Vagina (tissue), 2 donors: ENCODE measurements at regions not wholly inside any gene's neighbourhood (a gene's known extent, or its start where the extent isn't known, plus 50 kb on each side); places are given as distances from the start of the nearest gene placed in this dataset.

Experiments
- POLR2A ChIP-seq, 2 donors: fragments of 450-650 bp; IDR thresholded peaks; one replicate each; pipeline ENCODE4 v1.6.1; 2017; ENCODE audit warnings: antibody characterized with exemption in 2 of 2, mild to moderate bottlenecking in 2 of 2, moderate library complexity in 2 of 2
- POLR2AphosphoS5 ChIP-seq, 2 donors: sonication (generic); formaldehyde crosslinking; IDR thresholded peaks; one replicate each; pipeline ENCODE4 v1.9.0; 2017; ENCODE audit warnings: antibody characterized with exemption in 2 of 2, mild to moderate bottlenecking in 2 of 2, low read depth in 1 of 2; ENCODE audit not compliant: insufficient read depth in 1 of 2
- TF ChIP-seq, protein P1 (sequence below), 3 experiments: fragments of 450-650 bp in 2 of 3; fragments of 200-600 bp in 1 of 3; sonication (generic) in 1 of 3; IDR thresholded peaks; one replicate each; pipeline ENCODE4 v1.5.1; 2017 to 2019; ENCODE audit warnings: antibody characterized with exemption in 3 of 3, mild to moderate bottlenecking in 2 of 3, moderate library complexity in 2 of 3

DNA sequence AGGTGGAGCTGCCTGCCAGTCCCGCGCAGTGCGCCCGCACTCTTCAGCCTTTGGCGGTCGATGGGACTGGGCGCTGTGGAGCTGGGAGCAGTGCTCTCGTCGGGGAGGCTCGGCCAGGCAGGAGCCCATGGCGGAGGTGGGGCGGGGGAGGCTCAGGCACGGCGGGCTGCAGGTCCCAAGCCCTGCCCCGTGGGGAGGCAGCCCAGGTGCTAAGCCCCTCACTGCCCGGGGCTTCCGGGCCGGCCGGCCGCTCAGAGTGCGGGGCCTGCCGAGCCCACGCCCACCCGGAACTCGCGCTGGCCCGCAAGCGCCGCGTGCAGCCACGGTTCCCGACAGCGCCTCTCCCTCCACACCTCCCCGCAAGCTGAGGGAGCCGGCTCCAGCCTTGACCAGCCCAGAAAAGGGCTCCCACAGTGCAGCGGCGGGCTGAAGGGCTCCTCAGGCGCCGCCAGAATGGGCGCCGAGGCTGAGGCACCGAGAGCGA is 316.4 kb downstream of the RND3 start:
- TF ChIP-seq, protein P1, sequence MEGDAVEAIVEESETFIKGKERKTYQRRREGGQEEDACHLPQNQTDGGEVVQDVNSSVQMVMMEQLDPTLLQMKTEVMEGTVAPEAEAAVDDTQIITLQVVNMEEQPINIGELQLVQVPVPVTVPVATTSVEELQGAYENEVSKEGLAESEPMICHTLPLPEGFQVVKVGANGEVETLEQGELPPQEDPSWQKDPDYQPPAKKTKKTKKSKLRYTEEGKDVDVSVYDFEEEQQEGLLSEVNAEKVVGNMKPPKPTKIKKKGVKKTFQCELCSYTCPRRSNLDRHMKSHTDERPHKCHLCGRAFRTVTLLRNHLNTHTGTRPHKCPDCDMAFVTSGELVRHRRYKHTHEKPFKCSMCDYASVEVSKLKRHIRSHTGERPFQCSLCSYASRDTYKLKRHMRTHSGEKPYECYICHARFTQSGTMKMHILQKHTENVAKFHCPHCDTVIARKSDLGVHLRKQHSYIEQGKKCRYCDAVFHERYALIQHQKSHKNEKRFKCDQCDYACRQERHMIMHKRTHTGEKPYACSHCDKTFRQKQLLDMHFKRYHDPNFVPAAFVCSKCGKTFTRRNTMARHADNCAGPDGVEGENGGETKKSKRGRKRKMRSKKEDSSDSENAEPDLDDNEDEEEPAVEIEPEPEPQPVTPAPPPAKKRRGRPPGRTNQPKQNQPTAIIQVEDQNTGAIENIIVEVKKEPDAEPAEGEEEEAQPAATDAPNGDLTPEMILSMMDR (IDR thresholded peaks at IDR 0.05): no peak
- no peak for TF ChIP-seq POLR2A (IDR thresholded peaks at IDR 0.05)
- TF ChIP-seq POLR2AphosphoS5 (IDR thresholded peaks at IDR 0.05; ENCODE audit: insufficient read depth in 1 of 2, low read depth in 1 of 2): no peak
